OCI-LY1 (cell line): ENCODE measurements at regions not wholly inside any gene's neighbourhood (a gene's known extent, or its start where the extent isn't known, plus 50 kb on each side); places are given as distances from the start of the nearest gene placed in this dataset.

ENCODE experiments used
- H2AFZ ChIP-seq: fragments of 200-600 bp; sonication (generic), shearing (Covaris generic); 2 replicates; pipeline ENCODE4 v1.6.0; 2014; ENCODE audit warnings: antibody characterized with exemption, mild to moderate bottlenecking, low read length
- H3F3A ChIP-seq: fragments of 200-600 bp; sonication (generic), shearing (Covaris generic); 2 replicates; pipeline ENCODE4 v1.6.0; 2014; ENCODE audit warnings: mild to moderate bottlenecking, antibody characterized with exemption, low read length, moderate library complexity; ENCODE audit not compliant: insufficient read depth
- H3K27ac ChIP-seq: fragments of 200-600 bp; sonication (generic); 2 replicates; pipeline ENCODE4 v1.5.1; 2014; ENCODE audit warnings: low read length, mixed run types, mild to moderate bottlenecking, low read depth; ENCODE audit not compliant: poor library complexity, severe bottlenecking
- H3K27me3 ChIP-seq: fragments of 200-600 bp; sonication (generic); 2 replicates; pipeline ENCODE4 v1.6.0; 2014; ENCODE audit warnings: antibody characterized with exemption, mild to moderate bottlenecking, low read length, moderate library complexity; ENCODE audit not compliant: insufficient read depth
- H3K36me3 ChIP-seq: fragments of 200-600 bp; sonication (generic); 2 replicates; pipeline ENCODE4 v1.6.1; 2014; ENCODE audit warnings: mild to moderate bottlenecking, antibody characterized with exemption, low read length, moderate library complexity, mixed read lengths; ENCODE audit not compliant: insufficient read depth
- H3K4me1 ChIP-seq: fragments of 200-600 bp; sonication (generic); 2 replicates; pipeline ENCODE4 v1.5.1; 2014; ENCODE audit warnings: mild to moderate bottlenecking, low read length, moderate library complexity; ENCODE audit not compliant: insufficient read depth, severe bottlenecking
- H3K4me2 ChIP-seq: fragments of 200-600 bp; sonication (generic), shearing (Covaris generic); 2 replicates; pipeline ENCODE4 v1.6.1; 2014; ENCODE audit warnings: low read length
- H3K4me3 ChIP-seq: fragments of 200-600 bp; sonication (generic); 2 replicates; pipeline ENCODE4 v1.5.1; 2014; ENCODE audit warnings: low read length, low read depth, mild to moderate bottlenecking, mixed read lengths; ENCODE audit not compliant: poor library complexity, severe bottlenecking
- H3K79me2 ChIP-seq: fragments of 200-600 bp; shearing (Covaris generic); 2 replicates; pipeline ENCODE4 v1.6.1; 2016; ENCODE audit warnings: mixed run types, low read length, mixed read lengths; ENCODE audit not compliant: insufficient read depth
- H3K9ac ChIP-seq: fragments of 200-600 bp; sonication (generic), shearing (Covaris generic); 2 replicates; pipeline ENCODE4 v1.6.1; 2014; ENCODE audit warnings: mild to moderate bottlenecking, low read length, mixed read lengths
- H3K9me2 ChIP-seq: fragments of 200-600 bp; sonication (generic), shearing (Covaris generic); 2 replicates; pipeline ENCODE4 v1.6.1; 2014; ENCODE audit warnings: low read depth, mild to moderate bottlenecking, low read length, mixed read lengths
- H3K9me3 ChIP-seq: fragments of 200-600 bp; shearing (Covaris generic); 2 replicates; pipeline ENCODE4 v1.6.1; 2014; ENCODE audit warnings: low read length, mixed read lengths
- H4K20me1 ChIP-seq: fragments of 200-600 bp; sonication (generic), shearing (Covaris generic); 2 replicates; pipeline ENCODE4 v1.6.0; 2016; ENCODE audit warnings: mild to moderate bottlenecking, low read length; ENCODE audit not compliant: insufficient read depth
- CTCF ChIP-seq: fragments of 200-600 bp; sonication (generic), shearing (Covaris generic); IDR thresholded peaks from 2 replicates; pipeline ENCODE4 v1.5.1; 2017; ENCODE audit warnings: mild to moderate bottlenecking, antibody characterized with exemption, low read length, moderate library complexity, mixed read lengths
- EZH2 ChIP-seq: fragments of 200-600 bp; sonication (generic), shearing (Covaris generic); IDR thresholded peaks from 2 replicates; pipeline ENCODE4 v1.8.0; 2017; ENCODE audit warnings: borderline replicate concordance, mixed run types, mild to moderate bottlenecking, antibody characterized with exemption, low read length, moderate library complexity, mixed read lengths

DNA sequence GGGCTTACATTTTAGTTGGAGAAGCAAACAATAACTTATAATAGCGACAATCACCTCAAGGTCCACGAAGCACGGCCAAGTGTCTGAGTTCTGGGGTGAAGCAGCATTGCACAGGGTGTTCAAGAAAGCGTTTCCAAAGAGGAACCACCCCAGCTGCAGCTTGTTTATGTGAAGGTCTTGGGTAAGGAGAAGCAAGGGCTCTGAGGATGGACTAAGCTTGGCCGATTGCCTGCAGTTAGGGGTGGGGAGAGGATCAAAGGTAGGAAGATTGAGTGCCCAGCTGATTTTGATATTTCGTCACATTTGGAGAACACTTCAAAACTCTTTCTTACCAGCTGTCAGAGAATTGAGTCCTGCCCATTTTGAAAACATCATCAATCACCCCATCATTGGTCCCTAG, 321.6 kb upstream of the DNAJC19 start:
- no peaks in the 10 kb centered on the region for H3F3A ChIP-seq
- no peaks in the 10 kb centered on the region for H3K9me3 ChIP-seq
- H3K9me2 ChIP-seq: no peaks in the 10 kb centered on the region
- H4K20me1 ChIP-seq: no peaks in the 10 kb centered on the region
- no peaks in the 10 kb centered on the region for H3K27me3 ChIP-seq
- no peaks in the 10 kb centered on the region for H3K79me2 ChIP-seq
- no peak overlapping the region for H2AFZ ChIP-seq
- H3K36me3 ChIP-seq: no peaks in the 10 kb centered on the region
- no peak overlapping the region for H3K4me3 ChIP-seq
- H3K4me1 ChIP-seq: peaks cover 20% of the 10 kb centered on the region
- no peak overlapping the region for H3K27ac ChIP-seq
- no peak overlapping the region for H3K4me2 ChIP-seq
- TF ChIP-seq EZH2 (no peak), CTCF (no peak)
- H3K9ac ChIP-seq: no peak overlapping the region

- Histone ChIP-seq H3K9ac (no peak overlapping the region), H3K4me2 (no peak overlapping the region), H2AFZ (no peak overlapping the region), H3K36me3 (no peaks in the 10 kb centered on the region), H3K27me3 (peaks cover 4% of the 10 kb centered on the region; the same call in 1 of the 2 replicates), H3K9me2 (no peaks in the 10 kb centered on the region), H3K79me2 (no peaks in the 10 kb centered on the region), H3K9me3 (no peaks in the 10 kb centered on the region), H3F3A (no peaks in the 10 kb centered on the region), H3K27ac (no peak overlapping the region), H4K20me1 (no peaks in the 10 kb centered on the region), H3K4me1 (no peaks in the 10 kb centered on the region), H3K4me3 (no peak overlapping the region)
- no peak for TF ChIP-seq EZH2
- TF ChIP-seq CTCF: no peak
These were observed 313.4 kb upstream of the DNAJC19 start for GRCh38 chr3:181302960-181303359.

- Histone ChIP-seq H3K27me3 (peaks cover 4% of the 10 kb centered on the region; the same call in 1 of the 2 replicates), H2AFZ (no peak overlapping the region), H3K9me2 (no peaks in the 10 kb centered on the region), H3K27ac (no peak overlapping the region), H3K79me2 (no peaks in the 10 kb centered on the region), H3K9me3 (no peaks in the 10 kb centered on the region), H3K9ac (no peak overlapping the region), H3F3A (no peaks in the 10 kb centered on the region), H3K4me2 (no peak overlapping the region), H3K36me3 (no peaks in the 10 kb centered on the region), H3K4me3 (no peak overlapping the region), H4K20me1 (no peaks in the 10 kb centered on the region), H3K4me1 (no peaks in the 10 kb centered on the region)
- TF ChIP-seq EZH2 (no peak), CTCF (no peak)
These were observed 310.5 kb upstream of the DNAJC19 start for GRCh38 chr3:181300033-181300432.
